Frontal cortex (tissue), 3 donors: ENCODE measurements at regions not wholly inside any gene's neighbourhood (a gene's known extent, or its start where the extent isn't known, plus 50 kb on each side); places are given as distances from the start of the nearest gene placed in this dataset.

Experiments
- DNase-seq, 2 donors: peaks; one replicate each; pipeline ENCODE4 v3.0.0; 2012; ENCODE audit warnings: low spot score in 2 of 2
- FAIRE-seq: peaks from 2 replicates; lab custom pipeline; 2012; peaks lifted over from hg19 to GRCh38; lab: Jason Lieb, UNC
- donor health status: control.
- donor health status: control.
- donor health status: control.

GRCh38 chr2:71882236-71882946 is 265.3 kb downstream of the CYP26B1 start:
- no peak for DNase-seq
- no peak for FAIRE-seq

- DNase-seq, result no peak
- no peak for FAIRE-seq
These were observed 266.6 kb downstream of the CYP26B1 start for GRCh38 chr2:71880846-71881610.

GRCh38 chr2:71880287-71880686 is 267.4 kb downstream of the CYP26B1 start:
- FAIRE-seq, result no peak
- no peak for DNase-seq

DNA sequence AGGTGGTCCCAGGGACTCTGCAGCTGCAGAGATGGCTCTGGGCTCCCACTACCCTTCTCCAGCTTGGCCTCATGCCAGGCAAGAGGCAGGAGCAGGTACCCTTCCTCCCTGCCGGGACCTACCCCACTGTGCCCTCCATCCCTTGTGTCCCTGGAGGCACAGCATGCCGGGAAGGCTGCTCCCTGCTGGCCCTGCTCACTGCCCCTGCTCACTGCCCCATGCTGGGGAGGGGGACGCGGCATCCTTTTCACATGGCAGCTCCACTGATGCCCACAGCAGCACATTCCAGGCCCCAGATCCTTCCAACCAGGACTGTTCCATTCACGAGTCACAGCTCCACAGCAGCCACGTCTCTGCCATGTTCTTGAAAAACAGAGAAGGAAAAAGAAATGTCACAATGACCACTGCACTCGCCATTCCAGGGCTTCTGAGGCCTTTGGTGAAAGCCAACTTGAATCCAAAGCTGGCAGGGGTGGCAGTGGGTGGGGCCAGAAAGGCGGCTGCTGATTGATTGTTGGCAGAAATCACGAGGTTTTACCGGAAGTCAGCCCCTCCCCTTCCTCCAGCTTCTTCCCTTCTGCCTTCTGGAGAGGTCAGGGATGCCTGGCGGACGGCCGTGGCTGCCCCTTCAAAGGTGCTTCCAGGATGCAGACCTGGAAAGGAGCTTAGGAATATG is 268.0 kb downstream of the CYP26B1 start:
- no peak for FAIRE-seq
- DNase-seq, result no peak

- DNase-seq (no peak), FAIRE-seq (no peak)
These were observed 268.8 kb downstream of the CYP26B1 start for GRCh38 chr2:71878626-71879508.

GRCh38 chr2:71877636-71878035 is 270.0 kb downstream of the CYP26B1 start:
- DNase-seq, result no peak
- no peak for FAIRE-seq

GRCh38 chr2:71876542-71877451 is 270.9 kb downstream of the CYP26B1 start:
- no peak for FAIRE-seq
- no peak for DNase-seq

DNA sequence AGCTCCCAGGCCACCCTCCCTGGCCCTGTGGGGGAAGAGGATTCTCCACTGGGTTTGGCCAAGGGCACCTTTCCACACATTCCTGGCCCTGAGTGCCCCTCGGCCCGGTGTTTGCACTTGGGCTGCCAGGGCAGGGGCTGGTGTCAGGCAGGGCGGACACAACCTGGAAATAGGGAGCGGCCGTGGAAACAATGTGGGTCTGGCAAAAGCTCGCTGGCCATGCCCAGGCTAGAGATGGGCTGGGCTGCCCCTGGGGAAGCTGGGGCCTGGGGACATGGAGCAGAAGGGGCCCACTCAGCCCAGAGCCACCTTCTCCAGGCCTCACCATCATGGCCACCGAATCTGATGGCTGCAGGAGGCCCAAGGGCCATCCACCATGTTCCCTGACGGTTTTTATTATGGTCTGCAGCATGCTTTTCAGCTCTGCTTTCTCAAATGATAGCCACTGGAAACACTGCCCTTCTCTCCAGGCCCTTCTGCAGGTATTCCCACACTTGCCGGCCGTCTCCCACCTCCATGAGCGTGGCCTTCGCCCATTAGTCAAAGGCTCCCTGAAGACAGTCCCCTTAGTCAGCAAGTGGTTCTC is 275.1 kb downstream of the CYP26B1 start:
- no peak for FAIRE-seq
- no peak for DNase-seq

GRCh38 chr2:71865391-71865965 is 282.2 kb downstream of the CYP26B1 start:
- DNase-seq, result no peak
- FAIRE-seq, result no peak

- DNase-seq (no peak), FAIRE-seq (no peak)
These were observed 283.6 kb downstream of the CYP26B1 start for GRCh38 chr2:71864085-71864484.

GRCh38 chr2:71863396-71863795 is 284.3 kb downstream of the CYP26B1 start:
- DNase-seq, result no peak
- FAIRE-seq, result no peak

GRCh38 chr2:71862921-71863320 is 284.7 kb downstream of the CYP26B1 start:
- DNase-seq, result no peak
- no peak for FAIRE-seq

- DNase-seq, result no peak
- FAIRE-seq, result no peak
These were observed 286.2 kb downstream of the CYP26B1 start for GRCh38 chr2:71861186-71862160.

DNA sequence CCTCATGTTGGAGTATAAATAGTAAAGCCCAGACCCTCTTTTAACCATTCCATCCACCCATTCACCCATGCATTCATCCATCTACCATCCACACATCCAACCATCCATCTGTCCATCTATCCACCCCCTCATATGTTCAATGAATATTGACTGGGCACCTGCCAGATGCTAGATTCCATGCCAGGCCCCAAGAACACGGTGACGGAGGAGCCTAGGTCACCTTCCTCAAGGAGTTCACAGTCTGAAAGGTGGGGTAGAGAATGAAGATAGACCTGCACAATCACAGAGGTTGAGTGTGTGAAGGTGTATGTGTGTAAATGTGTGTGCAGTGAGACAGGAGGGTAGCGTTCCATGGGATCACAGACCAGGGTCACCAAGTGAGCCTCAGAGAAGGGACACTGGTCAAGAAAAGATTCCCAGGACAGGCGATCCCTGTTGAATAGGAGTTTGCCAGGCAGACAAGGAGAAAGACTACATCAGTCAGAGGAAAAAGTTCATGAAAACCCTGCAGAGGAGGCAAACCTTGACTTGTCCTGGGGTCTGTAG is 287.2 kb downstream of the CYP26B1 start:
- DNase-seq (no peak), FAIRE-seq (no peak)

- no peak for DNase-seq
- FAIRE-seq, result no peak
These were observed 288.3 kb downstream of the CYP26B1 start for GRCh38 chr2:71859211-71859847.

- DNase-seq (no peak), FAIRE-seq (no peak)
These were observed 289.6 kb downstream of the CYP26B1 start for GRCh38 chr2:71858071-71858470.
